DND-41 (cell line): ENCODE measurements at regions not wholly inside any gene's neighbourhood (a gene's known extent, or its start where the extent isn't known, plus 50 kb on each side); places are given as distances from the start of the nearest gene placed in this dataset.

Source experiments
- ATAC-seq: fragments of 200-7000 bp; cut with Tn5 transposase; 3 replicates; pipeline ENCODE4 v1.9.1; 2021; ENCODE audit warnings: low read depth; ENCODE audit not compliant: insufficient read depth
- DNase-seq: peaks from one replicate; pipeline ENCODE4 v3.0.0-alpha.2; 2020
- H2AFZ ChIP-seq: 2 replicates; pipeline ENCODE4 v1.6.0; 2012; ENCODE audit warnings: low read depth, low read length
- H3K27ac ChIP-seq: 2 replicates; pipeline ENCODE4 v1.5.1; 2012; ENCODE audit warnings: low read length, inconsistent platforms
- H3K27me3 ChIP-seq: fragments of 200-600 bp; sonication (generic); 2 replicates; pipeline ENCODE4 v1.6.0; 2012; ENCODE audit warnings: low read length, mild to moderate bottlenecking, inconsistent platforms; ENCODE audit not compliant: insufficient read depth, poor library complexity
- H3K36me3 ChIP-seq: 2 replicates; pipeline ENCODE4 v1.5.1; 2012; ENCODE audit warnings: low read length, inconsistent platforms; ENCODE audit not compliant: insufficient read depth
- H3K4me1 ChIP-seq: 2 replicates; pipeline ENCODE4 v1.5.1; 2012; ENCODE audit warnings: mild to moderate bottlenecking, low read length; ENCODE audit not compliant: insufficient read depth
- H3K4me2 ChIP-seq: 2 replicates; pipeline ENCODE4 v1.6.0; 2012; ENCODE audit warnings: mild to moderate bottlenecking, moderate library complexity, low read length, inconsistent platforms; ENCODE audit not compliant: insufficient read depth
- H3K4me3 ChIP-seq, 2 experiments: fragments of 200-600 bp in 1 of 2; shearing (Covaris generic) in 1 of 2; 2 replicates each; pipeline ENCODE4 v1.5.1; 2012 to 2016; ENCODE audit warnings: inconsistent platforms in 2 of 2, low read length in 2 of 2, mild to moderate bottlenecking in 2 of 2, low read depth in 1 of 2, moderate library complexity in 1 of 2
- H3K79me2 ChIP-seq: 2 replicates; pipeline ENCODE4 v1.6.0; 2012; ENCODE audit warnings: low read length, inconsistent platforms; ENCODE audit not compliant: insufficient read depth
- H3K9ac ChIP-seq: 2 replicates; pipeline ENCODE4 v1.6.0; 2012; ENCODE audit warnings: low read depth, mild to moderate bottlenecking, inconsistent platforms, low read length, moderate library complexity
- H3K9me3 ChIP-seq: 2 replicates; pipeline ENCODE4 v1.5.1; 2012; ENCODE audit warnings: low read length, moderate library complexity, mild to moderate bottlenecking, inconsistent platforms; ENCODE audit not compliant: insufficient read depth, severe bottlenecking
- H4K20me1 ChIP-seq: 2 replicates; pipeline ENCODE4 v1.6.0; 2012; ENCODE audit warnings: low read length; ENCODE audit not compliant: insufficient read depth
- CTCF ChIP-seq: IDR thresholded peaks from 2 replicates; pipeline ENCODE4 v1.5.1; 2012; ENCODE audit warnings: borderline replicate concordance, low read length, moderate library complexity, mild to moderate bottlenecking; ENCODE audit not compliant: poor library complexity, severe bottlenecking; ENCODE audit errors: extremely low read depth
- EZH2 ChIP-seq: IDR thresholded peaks from 3 replicates; pipeline ENCODE4 v1.6.1; 2012; ENCODE audit warnings: borderline replicate concordance, low read depth, mild to moderate bottlenecking, moderate library complexity, low read length, inconsistent platforms; ENCODE audit not compliant: severe bottlenecking

DNA sequence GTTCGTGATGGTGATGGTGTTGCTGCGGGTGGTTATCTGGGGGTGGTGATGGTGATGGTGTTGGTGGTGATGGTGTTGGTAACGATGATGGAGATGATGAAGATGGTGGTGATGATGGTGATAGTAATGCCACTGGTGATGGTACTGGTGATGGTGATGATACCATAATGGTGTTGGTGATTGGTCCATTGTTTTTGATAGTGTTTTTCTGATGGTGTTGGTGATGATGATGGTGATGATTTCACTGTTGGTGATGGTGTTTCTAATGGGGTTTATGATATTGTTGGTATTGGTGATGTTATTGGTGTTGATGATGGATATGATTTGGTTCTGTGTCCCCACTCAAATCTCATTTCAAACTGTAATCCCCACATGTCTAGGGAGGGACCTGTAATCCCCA is 51.7 kb upstream of the PITRM1 start:
- no peaks in the 10 kb centered on the region for H4K20me1 ChIP-seq
- H3K4me2 ChIP-seq, result no peak overlapping the region
- H3K27ac ChIP-seq, result no peak overlapping the region
- H3K27me3 ChIP-seq, result no peaks in the 10 kb centered on the region
- H3K79me2 ChIP-seq, result no peaks in the 10 kb centered on the region
- no peaks in the 10 kb centered on the region for H3K36me3 ChIP-seq
- DNase-seq (no peak), ATAC-seq (no peak)
- peaks cover 25% of the 10 kb centered on the region for H3K4me1 ChIP-seq
- H2AFZ ChIP-seq, result no peak overlapping the region
- H3K9me3 ChIP-seq, result no peaks in the 10 kb centered on the region
- H3K9ac ChIP-seq, result no peak overlapping the region
- TF ChIP-seq EZH2, result no peak
- TF ChIP-seq CTCF, result no peak
- no peak overlapping the region for H3K4me3 ChIP-seq

GRCh38 chr10:3222626-3223025 is 50.0 kb upstream of the PITRM1 start:
- Histone ChIP-seq H2AFZ (no peak overlapping the region), H3K9me3 (no peaks in the 10 kb centered on the region), H3K27ac (no peak overlapping the region), H4K20me1 (no peaks in the 10 kb centered on the region), H3K4me1 (peaks cover 9% of the 10 kb centered on the region), H3K36me3 (no peaks in the 10 kb centered on the region), H3K9ac (no peak overlapping the region), H3K79me2 (no peaks in the 10 kb centered on the region), H3K4me2 (no peak overlapping the region), H3K4me3 (no peak overlapping the region), H3K27me3 (no peaks in the 10 kb centered on the region)
- ATAC-seq (no peak), DNase-seq (no peak)
- TF ChIP-seq CTCF (no peak), EZH2 (no peak)
